ENCODE measurements at regions not wholly inside any gene's neighbourhood (a gene's known extent, or its start where the extent isn't known, plus 50 kb on each side); places are given as distances from the start of the nearest gene placed in this dataset.

- TF ChIP-seq EZH2 (IDR thresholded peaks at IDR 0.05): no peak
- TF ChIP-seq FOXP2 (optimal IDR thresholded peaks at IDR 0.05; ENCODE audit: control extremely low read depth, extremely low read length, insufficient read depth): no peak
Observed at GRCh38 chr6:130583268-130583667, 217.5 kb downstream of the TMEM200A start.
